GM21825 (cell line): ENCODE measurements at regions not wholly inside any gene's neighbourhood (a gene's known extent, or its start where the extent isn't known, plus 50 kb on each side); places are given as distances from the start of the nearest gene placed in this dataset.

ENCODE experiments used
- ATAC-seq: cut with Tn5 transposase; IDR thresholded peaks from one replicate; pipeline ENCODE4 v1.9.1; 2021; ENCODE audit warnings: mild to moderate bottlenecking, moderate library complexity; ENCODE audit not compliant: unreplicated experiment

GRCh38 chr7:35581605-35582210 is 113.2 kb downstream of the HERPUD2 start:
- ATAC-seq: no peak

DNA sequence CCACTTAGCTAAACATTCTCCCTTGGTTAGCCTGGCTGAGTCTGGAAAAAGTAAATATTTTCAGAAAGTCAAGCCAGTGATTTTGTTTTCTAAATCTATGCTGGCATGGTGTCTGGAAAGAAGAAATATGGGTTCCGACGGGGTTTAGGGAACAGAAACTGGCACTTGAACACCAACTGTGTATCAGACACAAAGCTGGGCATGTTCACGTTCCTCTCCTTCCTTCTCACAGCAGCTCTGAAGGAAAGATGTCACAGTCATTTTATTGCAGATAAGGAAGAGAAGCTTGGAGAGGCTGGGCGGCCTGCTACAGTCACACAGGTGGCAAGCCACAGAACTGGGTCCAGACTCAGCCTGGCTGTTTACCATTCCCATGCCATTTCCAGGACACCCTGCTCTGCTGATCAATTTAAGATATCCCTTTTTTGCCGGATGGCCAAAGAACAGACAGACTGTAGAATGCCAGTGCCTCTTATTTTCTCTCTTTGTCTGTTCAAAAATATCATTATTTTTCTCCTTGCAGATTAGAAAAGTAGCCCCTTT is 118.8 kb downstream of the HERPUD2 start:
- no peak for ATAC-seq

GRCh38 chr7:35571611-35572240 is 123.2 kb downstream of the HERPUD2 start:
- no peak for ATAC-seq

GRCh38 chr7:35570937-35571336 is 124.0 kb downstream of the HERPUD2 start:
- no peak for ATAC-seq

DNA sequence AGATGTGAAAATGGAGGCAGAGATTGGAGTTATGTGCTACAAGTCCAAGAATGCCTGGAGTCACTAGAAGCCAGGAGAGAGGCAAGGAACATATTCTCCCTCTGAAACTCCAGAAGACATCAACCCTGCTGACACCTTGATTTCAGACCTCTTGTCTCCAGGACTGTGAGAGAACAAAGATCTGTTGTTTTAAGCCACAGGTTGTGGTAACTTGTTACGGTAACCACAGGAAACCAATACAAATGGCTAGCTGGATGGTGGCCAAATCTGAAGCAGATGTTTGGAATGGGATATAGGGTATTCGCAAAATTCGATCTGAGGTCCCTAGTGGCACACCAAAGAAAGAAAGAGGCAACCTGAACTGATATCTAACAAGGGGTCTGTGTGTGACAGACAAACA is 129.0 kb downstream of the HERPUD2 start:
- ATAC-seq: no peak

DNA sequence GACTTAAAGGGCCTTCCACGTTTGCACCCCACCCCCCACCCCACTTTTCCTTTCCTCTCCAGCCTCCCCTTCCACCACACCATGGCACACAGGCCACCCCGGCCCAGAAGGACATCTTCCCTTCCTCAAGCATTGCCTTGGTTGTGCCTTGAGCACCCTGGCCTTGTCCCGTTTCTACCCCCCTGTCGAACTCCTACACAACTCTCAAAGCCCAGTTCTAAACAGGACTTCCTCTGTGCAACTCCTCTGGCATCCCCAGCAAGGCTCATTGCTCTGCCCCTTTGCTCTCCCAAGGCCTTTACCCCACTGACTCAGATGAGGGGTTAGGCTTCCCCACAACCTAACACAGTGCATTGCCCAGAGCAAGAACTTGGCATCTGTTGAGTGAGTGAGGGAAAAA is 136.1 kb downstream of the HERPUD2 start:
- ATAC-seq: no peak

DNA sequence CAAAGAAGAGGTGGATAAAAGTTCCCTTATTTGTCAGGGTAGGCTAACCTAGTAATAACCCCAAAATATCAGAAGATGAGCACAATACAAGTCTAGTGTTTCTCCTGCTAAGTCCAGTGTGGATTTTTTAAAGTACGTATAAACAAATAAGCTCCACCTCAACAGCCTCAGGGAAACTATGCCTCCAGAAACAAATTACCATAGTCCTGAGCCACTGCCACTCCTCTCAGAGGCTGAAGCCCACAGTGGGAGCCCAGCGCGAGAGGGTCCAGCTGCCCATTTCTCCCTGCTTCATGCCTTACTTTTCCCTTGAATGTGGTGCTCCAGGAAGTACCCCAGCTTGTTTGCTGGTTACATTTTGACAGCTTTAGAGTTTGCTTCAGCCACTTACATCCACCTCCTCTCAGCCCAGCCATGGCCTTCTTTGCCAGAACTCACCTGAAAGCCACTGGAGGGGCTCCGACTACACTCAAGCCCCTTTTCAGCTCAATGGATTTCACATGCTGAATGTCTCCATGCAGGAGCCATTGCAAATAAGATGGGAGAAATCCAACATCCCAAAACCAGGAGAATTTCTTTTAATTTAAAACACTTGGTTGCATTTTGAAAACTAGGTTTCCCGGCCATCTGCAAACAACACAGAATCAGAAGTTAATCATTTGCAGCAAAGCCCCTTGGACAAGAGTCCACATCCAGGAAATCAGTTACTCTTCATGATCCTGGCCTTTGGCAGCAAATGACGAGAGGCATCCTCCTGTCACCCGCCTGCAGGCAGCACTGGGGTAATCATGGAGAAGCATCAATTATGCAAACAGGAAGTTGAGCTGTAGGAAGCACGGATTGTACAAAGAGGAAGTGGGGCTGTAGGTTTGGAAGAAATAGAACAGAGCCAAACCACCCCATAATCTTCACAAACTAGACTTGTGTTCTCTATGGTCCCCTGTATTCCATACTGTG is 138.1 kb downstream of the HERPUD2 start:
- ATAC-seq: no peak

DNA sequence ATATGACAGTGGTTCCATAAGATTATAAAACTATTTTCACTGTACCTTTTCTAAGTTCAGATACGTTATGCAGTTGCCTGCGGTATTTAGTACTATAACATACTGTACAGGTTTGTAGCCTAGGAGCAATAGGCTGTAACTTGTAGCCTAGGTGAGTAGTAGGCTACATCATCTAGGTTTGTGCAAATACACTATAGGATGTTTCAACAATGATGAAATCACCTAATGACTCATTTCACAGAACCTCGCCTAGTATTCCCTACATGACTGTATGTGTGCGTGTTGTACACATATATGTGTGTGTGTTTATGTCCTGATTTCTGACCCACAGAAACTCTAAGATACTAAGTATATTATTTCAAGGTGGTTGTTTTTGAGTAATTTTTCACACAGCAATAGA is 139.0 kb downstream of the HERPUD2 start:
- ATAC-seq: no peak

GRCh38 chr7:35555386-35555785 is 139.5 kb downstream of the HERPUD2 start:
- ATAC-seq: no peak

DNA sequence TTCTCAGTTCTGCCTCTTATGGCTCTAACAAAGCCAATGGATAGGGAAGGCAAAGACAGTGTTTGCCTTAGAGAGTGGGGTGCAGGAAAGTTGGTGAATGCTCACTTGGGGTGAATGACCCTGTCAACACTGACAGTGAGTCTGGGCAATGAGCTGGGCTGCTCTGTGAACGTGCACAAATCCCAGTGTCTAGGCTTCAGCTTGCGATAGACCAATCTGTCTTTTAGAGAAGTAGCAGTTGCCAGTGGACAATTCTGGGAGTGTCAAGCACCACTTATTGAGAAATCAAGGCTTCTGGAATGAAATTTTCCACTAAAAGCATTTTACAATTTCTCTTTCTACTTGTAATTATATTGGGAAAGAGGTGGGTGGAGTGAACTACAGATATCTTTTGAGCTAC is 141.4 kb downstream of the HERPUD2 start:
- no peak for ATAC-seq

DNA sequence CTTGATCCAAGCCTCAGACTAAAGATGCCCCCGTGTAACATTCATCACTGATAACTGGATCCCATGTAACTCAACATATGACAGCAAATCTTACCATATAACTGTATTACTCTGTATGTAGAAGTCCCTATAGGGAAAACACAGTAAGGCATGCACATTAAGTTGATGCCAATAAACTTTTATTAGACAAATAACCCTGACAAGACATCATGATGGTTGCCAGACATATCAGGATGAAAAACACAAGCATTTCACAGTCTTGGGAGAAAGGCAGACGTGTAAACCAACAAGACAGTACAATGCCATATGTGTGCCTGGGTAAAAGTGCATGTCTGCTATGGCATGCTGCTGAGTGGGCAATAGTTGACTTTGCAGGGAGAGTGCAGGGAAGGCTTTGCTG is 142.2 kb downstream of the HERPUD2 start:
- no peak for ATAC-seq

- no peak for ATAC-seq
Measured at GRCh38 chr7:35551321-35552081, 143.4 kb downstream of the HERPUD2 start.

DNA sequence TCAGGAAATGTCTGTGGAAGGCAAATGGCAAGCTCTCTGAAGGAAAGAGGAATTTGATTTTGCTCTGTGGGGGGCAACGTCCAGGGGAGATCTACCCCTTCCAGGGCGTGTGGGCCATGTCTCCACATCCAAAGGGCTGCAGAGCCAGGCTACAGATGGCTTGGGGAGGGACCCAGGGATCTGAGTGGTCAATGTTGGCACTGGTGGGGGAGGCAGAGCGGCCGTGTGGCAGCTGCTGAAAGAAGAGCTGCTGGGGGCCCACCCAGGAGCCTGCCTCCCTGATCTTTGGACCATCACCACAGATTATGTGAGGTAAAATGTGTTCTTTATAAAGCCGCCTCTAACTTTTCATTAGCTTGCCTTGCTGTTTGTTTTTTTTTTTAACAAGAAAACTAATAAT is 144.1 kb downstream of the HERPUD2 start:
- ATAC-seq: no peak

DNA sequence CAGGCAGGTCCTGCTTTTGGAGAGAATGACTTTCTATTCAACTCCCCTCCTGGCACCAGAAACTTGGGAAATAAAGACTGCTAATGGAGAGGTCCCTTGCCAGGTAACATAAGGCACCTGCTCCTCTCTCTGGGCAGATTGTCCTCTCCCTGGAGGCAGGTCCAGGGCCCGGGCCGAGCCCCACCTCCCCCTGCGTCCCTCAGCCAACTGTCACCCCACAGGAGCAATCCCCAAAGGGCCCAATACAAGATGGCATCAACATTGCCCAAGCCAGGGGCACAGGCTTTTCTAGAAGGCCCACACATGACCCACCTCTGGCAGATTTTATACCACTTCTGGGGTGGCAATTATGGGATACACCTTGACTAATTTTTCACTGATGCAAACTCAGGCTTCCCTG is 145.2 kb downstream of the HERPUD2 start:
- ATAC-seq: no peak

DNA sequence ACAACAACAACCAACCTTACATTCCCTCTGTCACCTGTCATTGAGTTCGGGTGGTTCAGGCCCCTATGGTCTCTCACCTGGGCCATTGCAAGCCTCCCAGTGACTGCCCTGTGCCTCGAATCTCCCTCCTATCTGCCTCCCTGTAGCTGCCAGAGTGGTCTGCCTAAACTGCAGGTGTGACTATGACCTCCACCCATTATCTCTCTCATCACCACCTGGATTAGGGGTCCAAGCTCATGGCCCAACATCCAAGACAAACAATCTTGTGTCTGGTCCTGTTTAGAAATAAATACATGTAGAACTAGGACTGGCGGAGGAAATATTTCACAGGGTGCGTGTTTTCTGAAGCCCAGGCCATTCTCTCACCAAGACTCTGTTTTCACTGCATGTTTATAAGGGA is 146.6 kb downstream of the HERPUD2 start:
- no peak for ATAC-seq

DNA sequence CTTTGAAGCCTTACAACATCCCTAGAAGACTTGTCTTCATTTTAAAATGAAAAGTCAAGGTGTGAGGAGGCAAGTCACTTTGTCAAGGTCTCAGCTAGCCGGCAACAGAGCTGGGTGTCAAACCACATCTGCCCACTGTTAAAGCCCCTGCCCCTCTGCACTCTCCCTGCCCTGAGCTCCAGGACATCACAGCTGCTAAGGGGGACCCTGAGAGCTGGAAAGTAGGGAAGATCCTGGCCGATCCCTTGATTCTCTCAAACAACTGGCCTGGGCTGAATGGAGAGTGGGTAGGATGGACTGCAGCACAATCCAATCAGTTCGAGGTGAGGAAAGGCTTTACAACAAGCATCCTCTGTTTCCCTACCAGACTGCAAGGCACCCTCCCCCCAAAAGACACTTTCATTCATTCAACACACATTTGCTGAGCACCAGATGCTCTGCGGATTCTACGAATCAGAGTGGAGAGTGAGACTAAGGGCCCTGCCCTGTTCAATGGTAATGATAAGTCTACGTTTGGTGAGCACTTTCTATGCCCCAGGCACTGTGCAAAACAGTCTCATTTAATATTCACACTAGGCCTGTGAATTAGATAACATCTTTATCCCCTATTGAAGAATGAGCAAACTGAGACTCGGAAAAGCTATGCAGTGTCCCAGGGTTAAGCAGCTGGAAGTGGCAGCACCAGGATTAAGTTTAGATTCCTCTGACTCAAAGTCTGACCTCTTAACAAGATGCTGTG is 148.1 kb downstream of the HERPUD2 start:
- ATAC-seq: no peak

DNA sequence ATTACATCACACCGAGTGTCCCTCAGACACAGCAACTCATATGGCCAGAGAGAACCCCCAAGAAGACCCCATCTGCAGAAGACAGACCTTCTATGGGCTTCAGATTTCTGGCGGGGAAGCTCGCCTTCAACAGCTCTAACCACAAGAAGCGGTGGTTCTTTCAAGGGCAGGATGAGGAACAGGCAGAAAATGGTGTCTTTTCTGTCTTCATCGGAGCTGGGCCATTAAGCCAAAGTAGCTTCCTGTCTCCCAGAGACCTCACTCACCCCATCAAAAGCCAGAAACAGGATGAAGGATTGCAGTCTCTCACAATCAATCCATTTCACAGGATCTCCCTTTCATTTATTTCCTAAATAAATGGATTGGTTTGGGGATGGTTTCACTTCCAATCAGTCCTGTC is 149.1 kb downstream of the HERPUD2 start:
- no peak for ATAC-seq

- ATAC-seq: no peak
Measured at GRCh38 chr7:35544028-35544742, 150.8 kb downstream of the HERPUD2 start.
